ENCODE measurements at regions not wholly inside any gene's neighbourhood (a gene's known extent, or its start where the extent isn't known, plus 50 kb on each side); places are given as distances from the start of the nearest gene placed in this dataset.
"Not testable (repeated sequence)": the region's sequence is repeated elsewhere in the genome, so short reads cannot be mapped to it uniquely, and the experiment has no call there.

DNA sequence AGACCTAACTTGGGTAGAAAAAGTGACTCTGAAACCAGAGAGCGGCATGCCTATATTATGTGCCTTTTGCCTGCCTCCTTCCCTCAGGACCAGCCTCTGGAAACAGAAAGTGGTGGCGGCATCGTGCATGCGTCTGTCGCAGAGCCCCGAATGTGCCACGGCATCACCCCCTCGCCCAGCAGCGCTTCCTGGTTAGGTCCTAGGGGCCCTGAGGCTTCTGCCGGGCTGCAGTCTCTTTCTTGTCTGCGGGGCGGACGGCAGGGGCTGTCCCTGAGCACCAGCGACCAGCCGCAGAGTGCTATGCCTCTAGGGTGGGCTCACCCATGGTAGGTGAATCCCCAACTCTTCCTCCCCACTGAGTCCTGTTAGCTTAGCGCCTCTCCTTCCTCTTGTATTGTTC, 68.7 kb downstream of the VSIG4 start:
- DNase-seq: no peak

DNA sequence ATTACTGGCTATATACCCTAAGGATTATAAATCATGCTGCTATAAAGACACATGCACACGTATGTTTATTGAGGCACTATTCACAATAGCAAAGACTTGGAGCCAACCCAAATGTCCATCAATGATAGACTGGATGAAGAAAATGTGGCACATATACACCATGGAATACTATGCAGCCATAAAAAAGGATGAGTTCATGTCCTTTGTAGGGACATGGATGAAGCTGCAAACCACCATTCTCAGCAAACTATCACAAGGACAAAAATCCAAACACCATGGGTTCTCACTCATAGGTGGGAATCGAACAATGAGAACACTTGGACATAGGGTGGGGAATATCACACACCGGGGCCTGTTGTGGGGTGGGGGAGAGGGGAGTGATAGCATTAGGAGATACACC, 72.7 kb downstream of the VSIG4 start:
- not testable (repeated sequence) for DNase-seq

DNA sequence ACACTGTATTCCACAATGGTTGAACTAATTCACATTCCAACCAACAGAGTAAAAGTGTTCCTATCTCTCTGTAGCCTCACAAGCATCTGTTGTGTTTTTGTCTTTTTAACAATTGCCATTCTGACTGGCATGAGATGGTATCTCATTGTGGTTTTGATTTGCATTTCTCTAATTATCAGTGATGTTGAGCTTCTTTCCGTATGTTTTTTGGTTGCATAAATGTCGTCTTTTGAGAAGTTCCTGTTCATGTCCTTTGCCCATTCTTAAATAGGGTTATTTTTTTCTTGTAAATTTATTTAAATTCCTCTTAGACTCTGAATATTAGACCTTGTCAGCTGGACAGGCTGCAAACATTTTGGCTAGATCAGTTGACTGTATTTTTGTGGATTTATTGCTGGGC, 78.2 kb downstream of the VSIG4 start:
- no peak for DNase-seq

DNA sequence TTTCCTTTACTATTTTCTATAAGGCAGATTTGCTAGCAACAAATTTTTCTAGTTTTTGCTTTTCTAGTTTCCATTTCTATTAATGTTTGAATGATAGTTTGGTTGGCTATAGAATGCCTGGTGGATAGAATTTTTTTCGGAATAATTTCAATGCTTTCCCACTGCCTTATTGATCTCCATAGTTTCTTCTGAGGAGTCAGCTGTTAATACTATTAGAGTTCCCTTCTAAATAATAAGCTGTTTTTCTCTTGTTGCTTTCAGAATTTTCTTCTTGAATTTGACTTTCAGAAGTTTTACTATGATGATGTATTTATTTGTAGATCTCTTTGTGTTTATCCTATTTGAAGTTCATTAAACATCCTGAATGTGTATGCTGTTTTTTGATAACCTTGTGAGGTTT, 91.8 kb downstream of the VSIG4 start:
- DNase-seq: no peak

DNA sequence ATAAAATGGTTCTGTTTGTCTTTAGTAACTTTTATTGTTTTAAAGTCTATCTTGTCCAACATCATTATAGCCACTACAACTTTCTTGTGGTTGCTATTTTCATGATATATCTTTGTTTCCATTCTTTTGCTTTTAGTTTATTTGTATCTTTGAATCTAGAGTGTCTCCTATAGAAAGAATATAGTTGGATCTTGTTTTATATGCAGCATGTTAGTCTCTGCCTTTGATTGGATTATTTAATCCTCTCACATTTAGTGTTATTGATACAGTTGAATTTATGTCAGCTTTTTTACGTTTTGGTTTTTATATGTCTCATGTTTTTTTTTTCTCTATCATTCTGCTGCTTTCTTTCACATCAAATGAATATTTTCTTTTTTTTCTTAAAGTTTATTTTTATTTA, 98.1 kb downstream of the VSIG4 start:
- DNase-seq: no peak

DNA sequence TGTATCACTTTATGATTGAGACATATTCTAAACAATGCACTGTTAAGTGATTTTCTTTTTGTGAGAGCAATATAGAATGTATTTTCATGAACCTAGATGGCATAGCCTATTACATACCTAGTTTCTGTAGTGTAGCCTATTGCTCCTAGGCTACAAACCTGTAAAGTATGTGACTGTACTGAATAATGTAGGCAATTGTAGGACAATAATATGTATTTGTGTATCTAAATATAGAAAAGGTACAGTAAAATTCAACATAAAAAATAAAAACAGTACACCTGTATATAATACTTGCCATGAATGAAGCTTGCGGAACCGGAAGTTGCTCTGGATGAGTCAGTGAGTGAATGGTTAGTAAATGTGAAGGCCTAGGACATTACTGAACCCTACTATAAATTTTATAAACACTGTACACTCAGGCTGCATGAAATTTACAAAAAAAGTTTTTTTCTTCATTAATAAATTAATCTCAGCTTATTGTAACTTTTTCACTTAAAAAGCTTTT, 106.7 kb downstream of the VSIG4 start:
- DNase-seq: no peak

DNA sequence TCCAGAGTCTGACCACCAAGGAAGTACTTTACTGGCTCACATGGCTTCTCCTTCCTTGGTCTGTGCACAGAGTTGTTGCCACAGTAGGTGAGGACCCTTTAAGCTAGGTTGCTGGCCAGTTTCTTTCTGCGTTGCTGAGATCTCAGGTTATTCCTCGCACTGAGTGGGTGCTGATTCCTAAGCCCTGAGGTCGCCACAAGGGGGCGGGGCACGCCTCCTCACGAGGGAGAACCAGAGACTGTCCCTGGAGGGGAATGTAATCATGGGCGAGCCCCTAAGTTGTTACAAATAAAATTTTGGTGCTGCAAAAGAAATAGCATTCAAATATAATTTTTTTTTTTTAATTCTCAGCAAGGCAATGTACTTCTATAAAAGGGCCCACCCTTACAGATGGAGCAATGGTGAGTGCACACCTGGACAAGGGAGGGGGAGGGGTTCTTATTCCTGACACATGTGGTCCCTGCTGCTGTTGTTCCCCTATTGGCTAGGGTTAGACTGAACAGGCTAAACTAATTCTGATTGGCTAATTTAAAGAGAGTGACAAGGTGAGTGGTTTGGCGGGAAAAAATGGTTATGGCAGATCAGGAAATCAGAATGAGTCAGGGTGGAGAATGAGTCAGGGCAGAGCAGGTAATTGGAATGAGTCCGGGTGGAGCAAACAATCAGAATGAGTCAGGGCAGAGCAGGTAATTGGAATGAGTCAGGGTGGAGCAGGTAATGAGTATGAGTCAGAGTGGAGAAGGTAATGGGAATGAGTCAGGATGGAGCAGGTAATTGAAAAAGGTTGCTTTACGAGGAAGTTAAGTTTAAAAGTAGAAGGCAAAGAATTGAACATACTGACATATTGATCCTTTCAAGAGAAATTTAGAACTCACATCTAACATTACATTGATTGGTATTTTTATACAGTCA, 107.5 kb downstream of the VSIG4 start:
- DNase-seq: no peak

DNA sequence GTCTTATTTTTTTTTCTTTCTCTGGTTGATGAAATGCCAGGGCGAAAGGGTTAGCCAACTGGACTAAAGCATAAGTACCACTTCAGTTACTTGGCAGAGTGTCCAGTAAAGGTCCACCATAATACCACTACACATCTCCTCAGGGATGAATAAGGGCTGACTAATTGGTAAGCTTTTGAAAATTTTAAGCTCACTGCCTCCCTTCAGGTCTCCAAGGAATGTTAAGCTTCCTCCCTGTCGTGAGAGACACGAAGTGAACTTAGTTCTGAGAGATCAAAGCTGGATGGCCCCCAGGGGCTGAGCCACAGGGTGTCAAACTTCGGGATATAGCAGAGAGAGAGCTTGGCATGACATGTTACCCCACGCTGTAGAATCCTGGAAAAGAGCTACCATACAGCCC, 111.4 kb downstream of the VSIG4 start:
- no peak for DNase-seq

DNA sequence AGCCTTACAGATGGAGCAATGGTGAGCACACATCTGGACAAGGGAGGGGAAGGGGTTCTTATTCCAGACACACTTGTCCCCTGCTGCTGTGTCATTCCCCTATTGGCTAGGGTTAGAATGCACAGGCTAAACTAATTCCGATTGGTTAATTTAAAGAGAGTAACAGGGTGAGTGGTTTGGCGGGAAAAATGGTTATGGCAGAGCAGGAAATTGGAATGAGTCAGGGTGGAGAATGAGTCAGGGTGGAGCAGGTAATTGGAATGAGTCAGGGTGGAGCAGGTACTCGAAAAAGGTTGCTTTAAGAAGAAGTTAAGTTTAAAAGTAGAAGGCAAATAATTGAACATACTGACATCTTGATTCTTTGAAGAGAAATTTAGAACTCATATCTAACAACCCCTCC, 112.5 kb downstream of the VSIG4 start:
- DNase-seq: not testable (repeated sequence)

DNA sequence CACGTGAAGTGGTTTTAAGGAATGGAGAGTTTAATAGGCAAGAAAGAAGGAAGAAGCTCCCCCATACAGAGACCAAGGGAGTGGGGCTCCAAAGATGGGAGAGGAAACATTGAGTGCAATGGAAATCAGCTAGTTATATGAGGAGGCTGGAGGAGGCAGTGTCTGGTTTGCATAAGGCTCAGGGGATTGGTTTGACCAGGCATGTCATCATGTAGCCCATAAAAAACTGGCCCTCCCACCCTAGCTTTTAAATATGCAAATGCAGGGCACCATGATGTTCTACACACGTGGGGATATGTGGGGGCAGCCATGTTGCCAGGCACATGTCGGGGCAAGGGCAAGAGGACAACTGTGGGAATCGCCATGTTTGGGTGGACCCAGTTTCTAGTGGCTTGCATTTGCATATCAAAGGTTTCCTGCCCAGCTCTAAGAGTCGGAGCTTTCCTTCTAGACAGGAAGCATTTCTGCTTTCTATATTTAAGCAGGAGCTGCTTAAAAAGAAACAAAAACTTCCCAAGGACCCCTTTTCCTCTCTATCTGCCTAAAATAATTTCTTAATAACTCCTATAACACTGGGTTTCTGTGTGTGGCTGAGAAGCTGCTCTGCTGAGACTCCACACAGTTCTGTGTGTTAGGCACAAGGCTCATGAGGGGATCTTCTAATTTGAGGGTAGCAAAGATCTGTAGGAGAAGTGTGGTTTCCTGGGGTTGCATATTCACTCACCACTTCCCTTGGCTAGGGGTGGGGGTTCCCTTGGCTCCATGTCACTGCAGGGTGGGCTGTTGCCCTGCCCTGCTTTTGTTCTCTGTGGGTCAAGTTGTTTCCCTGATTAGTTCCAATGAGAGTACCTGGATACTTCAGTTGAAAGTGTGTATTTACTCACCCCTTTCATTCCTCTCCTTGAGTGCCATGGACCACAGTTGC, 113.5 kb downstream of the VSIG4 start:
- peak; percentile 19 to 44 for DNase-seq

DNA sequence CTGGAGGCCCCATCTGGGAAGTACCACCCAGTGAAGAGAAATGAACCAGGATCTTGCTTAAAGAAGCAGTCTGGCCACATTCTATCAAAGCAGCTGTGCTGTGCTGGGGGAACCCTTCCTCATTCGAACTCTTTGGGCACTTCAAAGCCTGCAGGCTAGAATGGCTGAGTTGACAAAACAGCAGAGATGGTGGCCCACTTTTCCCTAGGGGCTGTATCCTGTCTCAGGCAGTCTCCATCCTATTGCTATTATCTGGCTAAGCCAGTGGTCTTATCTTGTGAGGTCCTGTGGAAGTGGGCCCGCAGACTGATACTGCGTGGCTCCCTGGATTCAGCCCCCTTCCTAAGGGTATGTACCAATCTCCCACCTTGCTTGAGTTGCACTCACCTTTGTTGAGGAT, 114.3 kb downstream of the VSIG4 start:
- no peak for DNase-seq

DNA sequence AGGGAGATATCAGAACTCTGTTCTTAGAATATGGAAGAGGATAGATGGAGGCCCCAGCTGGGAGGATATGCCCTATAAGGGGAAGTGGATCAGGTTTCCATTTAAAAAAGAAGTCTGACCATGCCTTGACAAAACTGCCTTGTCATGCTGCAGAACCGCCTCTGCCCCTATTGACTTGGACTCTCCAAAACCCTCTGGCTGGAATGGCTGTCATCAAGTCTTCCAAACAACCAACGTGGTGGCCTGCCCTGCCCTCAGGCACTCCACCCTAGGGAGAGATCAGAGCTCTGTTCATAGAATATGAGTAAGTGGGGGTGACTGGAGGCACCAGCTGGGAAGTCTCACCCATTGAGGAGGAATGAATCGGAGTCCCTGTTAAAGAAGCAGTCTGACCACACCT, 114.9 kb downstream of the VSIG4 start:
- DNase-seq: peak; percentile 13 to 20

DNA sequence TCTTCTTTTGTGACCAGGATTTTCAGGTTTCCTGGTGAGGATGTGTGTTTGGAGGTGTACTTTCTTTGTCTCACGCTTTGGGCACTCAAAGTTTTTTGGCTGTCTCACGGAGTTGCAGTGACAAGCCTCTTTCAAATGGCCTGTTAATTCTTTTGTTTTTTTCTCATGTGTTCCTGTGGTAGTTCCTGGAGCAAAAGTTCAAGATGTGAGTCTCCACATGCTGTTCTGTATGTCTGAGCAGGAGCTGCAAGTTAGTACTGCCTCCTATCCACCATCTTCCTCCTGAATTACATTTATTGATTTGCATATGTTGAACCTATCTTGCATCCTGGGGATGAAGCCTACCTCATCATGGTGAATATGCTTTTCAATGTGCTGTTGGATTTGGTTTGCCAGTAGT, 118.5 kb downstream of the VSIG4 start:
- DNase-seq: no peak

DNA sequence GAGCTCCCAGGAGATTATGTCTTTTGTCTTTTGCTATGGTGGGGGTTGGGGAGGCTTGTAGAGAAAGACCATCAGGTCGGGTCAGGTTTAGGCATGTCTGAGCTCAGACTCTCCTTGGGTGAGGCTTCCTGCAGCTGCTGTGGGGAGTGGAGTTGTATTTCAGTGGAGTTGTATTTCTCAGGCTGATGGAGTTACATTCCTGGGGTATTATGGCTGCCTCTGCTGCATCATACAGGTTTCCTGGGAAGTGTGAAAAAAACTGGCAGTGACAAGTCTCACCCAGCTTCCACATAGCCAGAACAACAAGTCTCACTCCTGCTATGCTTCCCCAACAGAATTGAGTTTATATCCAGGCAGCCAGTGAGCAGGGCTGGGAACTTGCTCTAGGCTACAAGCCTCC, 119.3 kb downstream of the VSIG4 start:
- no peak for DNase-seq

DNA sequence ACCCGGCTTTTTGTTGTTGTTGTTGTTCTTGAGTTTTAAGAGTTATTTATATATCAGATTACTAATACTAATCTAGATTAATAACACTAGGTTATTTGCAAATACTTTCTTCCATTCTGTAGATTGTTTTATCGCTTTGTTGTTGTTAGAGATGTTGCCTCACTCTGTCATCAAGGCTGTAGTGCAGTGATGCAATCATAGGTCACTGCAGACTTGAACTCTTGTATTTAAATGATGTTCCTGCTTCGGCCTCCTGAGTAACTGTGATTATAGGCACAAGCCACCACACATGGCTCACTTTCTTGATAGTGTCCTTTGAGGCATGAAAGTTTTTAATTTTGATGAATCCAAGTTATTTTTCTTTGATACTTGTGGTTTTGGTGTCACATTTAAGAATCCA, 129.0 kb downstream of the VSIG4 start:
- DNase-seq: no peak

DNA sequence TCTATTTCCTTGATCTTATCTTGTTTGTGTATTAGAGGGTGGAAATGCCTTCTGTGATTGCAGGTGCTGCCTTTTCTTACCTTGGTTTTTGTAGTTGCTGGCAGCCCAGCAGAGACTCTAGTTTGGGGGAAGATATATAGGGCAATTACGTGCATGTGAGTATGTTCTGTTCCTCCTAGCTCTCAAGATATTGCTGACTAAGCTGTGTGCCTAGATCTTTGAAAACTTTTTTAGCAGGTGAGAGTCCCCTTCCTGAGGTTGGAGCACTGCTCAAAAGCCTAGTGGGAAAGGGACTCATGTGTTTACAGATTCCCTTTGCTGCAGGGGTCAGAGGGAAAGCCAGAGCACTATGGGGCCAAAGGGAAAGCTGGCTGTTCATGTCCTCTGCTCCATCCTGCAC, 136.1 kb downstream of the VSIG4 start:
- DNase-seq: no peak

DNA sequence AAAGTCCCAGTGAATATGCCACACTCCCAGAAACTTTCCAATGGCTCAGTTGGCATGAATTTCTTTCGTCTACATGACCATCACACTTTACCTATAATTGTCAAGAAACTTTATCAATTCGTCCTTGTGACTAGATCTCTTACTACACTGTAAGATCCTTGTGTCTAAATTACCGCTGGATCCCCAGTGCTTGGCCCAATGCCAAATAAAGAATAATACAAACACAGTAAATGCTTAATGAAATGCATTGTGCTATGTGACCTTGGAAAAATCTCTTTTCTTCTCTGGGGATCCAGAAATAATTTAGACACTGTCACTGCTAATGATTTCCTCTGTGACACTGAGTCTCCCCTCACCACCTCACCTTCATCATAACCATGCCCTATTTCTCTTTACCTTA, 137.9 kb downstream of the VSIG4 start:
- no peak for DNase-seq

DNA sequence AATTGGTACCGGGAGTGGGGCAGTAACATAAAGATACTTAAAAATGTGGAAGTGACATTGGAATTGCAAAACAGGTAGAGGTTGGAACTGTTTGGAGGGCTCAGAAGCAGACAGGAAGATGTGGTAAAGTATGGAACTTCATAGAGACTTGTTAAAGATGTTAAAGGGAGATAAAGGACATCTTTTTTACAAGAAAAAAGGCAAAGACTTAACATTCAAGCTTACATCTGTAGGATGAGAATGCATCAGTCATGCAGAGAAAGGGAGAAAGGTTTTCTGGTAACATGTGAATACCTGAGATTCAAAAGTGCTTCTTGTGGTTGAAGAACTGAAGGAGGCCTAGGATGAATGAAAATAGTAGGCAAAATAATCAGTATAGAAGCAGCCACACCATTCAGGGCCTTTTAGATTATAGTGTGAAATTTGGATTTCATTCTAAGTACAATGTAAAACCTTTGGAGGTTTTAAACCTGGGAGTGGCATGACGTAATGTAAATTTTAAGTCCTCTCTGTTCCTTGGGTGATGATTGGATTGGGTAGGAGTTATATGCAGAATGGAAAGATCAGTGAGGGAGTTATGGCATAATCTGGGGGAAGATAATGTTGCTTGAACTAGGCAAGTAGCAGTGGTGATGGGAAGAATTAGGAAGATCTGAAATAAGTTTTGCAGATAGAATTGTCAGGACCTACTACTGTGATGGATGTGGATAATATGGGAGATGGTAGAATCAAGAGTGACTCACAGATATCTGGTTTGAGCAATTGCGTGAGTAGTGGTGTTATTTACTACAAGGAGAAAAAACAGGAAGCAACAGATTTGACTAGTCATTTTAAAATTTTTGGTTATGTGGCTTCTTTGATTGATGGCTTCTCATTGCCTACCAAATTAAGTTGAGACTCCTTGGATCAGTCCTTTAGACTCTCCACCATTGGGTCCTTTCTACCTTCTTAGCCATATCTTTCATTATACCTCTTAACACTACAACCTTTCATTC, 138.7 kb downstream of the VSIG4 start:
- DNase-seq: peak; percentile 30

DNA sequence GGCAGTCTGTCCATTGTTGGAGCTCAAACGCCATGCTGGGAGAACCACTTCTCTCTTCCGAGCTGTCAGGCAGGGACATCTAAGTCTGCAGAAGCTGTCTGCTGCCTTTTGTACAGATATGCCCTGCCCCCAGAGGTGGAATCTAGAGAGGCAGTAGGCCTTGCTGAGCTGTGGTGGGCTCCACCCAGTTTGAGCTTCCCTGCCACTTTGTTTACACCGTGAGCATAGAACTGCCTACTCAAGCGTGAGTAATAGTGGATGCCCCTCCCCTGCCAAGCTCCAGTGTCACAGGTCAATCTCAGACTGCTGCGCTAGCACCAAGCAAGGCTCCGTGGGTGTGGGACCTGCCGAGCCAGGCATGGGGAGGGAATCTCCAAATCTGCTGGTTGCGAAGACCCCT, 145.7 kb downstream of the VSIG4 start:
- no peak for DNase-seq

DNA sequence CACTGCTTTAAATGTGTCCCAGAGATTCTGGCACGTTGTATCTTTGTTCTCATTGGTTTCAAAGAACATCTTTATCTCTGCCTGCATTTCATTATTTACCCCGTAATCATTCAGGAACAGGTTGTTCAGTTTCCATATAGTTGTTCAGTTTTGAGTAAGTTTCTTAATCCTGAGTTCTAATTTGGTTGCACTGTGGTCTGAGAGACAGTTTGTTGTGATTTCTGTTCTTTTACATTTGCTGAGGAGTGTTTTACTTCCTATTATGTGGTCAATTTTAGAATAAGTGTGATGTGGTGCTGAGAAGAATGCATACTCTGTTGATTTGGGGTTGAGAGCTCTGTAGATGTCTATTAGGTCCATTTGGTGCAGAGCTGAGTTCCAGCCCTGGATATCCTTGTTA, 148.1 kb downstream of the VSIG4 start:
- not testable (repeated sequence) for DNase-seq

DNA sequence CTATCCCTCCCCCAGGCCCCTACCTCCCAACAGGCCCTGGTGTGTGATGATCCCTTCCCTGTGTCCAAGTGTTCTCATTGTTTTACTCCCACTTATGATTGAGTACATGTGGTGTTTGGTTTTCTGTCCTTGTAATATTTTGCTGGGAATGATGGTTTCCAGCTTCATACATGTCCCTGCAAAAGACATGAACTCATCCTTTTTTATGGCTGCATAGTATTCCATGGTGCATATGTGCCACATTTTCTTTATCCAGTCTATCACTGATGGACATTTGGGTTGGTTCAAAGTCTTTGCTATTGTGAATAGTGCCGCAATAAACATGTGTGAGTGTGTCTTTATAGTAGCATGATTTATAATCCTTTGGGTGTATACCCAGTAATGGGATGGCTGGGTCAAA, 151.7 kb downstream of the VSIG4 start:
- not testable (repeated sequence) for DNase-seq

DNA sequence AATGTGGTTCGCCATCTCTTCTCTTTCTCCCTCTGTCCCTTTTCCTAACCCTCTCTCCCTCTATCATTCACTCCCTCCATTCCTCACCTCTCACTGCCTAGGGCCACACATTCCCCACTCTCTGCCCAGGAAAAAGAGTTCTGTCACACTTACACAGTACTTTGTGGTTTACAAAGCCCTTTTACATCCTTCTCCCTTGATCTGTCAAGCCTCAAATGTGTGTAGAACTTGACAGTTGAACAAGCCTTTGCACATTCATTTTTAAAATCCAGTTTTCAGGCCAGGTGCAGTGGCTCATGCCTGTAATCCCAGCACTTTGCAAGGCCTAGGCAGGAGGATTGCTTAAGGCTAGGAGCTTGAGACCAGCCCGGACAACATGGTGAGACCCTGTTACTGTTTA, 156.3 kb downstream of the VSIG4 start:
- DNase-seq: no peak

All from inflammatory macrophage treated with lipopolysaccharide for 1 hour (primary cell).